SK-N-MC (cell line): ENCODE measurements at regions not wholly inside any gene's neighbourhood (a gene's known extent, or its start where the extent isn't known, plus 50 kb on each side); places are given as distances from the start of the nearest gene placed in this dataset.

Experiments used
- EZH2 ChIP-seq: fragments of 200-600 bp; sonication (generic); IDR thresholded peaks from one replicate; pipeline ENCODE4 v1.6.1; 2017; ENCODE audit warnings: antibody characterized with exemption
- FOXP2 ChIP-seq: optimal IDR thresholded peaks from 2 replicates; pipeline ENCODE3; 2011; ENCODE audit warnings: mild to moderate bottlenecking, moderate library complexity; ENCODE audit not compliant: insufficient read depth; ENCODE audit errors: extremely low read length, control extremely low read depth
- POLR2AphosphoS5 ChIP-seq: IDR thresholded peaks from 2 replicates; pipeline ENCODE4 v1.6.1; 2012; ENCODE audit warnings: mild to moderate bottlenecking, low read depth, low read length, borderline replicate concordance

DNA sequence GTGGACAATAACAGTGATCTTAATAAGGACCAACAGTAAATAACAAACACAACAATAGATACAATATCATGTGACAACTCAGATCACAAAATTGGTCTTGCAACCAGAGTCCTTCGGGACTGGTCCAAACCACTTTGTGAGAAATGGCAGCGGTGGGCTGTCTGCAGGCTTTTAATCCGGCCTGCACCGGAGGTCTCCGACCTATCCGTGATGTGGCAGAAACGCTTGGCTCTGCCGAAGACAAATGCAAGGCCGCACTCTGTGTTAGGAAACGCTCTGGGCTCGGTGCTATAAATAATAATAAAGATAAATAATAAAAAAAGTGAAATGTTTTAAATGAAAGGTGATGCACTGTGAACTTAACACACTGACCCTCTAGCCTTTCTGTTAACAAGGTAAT, 810.6 kb upstream of the NR2F2 start:
- no peak for TF ChIP-seq POLR2AphosphoS5
- no peak for TF ChIP-seq EZH2
- TF ChIP-seq FOXP2, result no peak
